ENCODE measurements at regions not wholly inside any gene's neighbourhood (a gene's known extent, or its start where the extent isn't known, plus 50 kb on each side); places are given as distances from the start of the nearest gene placed in this dataset.

DNA sequence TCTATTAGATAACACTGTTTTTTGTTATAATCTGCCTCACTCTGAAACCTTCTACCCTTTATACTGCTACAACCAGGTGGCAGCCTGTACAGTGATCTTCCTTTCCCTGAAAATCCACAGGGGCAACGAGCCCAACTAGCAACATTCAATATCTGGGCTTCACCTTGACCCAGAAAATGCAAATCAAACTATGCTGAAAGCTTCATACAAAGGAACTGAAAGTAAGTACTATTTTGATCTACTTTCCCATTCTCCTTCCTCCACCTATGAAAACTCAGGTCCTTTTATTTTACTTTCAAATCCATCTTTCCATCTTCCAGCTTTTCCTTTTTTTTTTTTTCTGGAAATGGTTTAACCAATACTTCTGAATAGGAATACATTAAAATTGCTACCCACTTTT is 175.8 kb upstream of the CCDC150 start:
- H3K27ac Mint-ChIP-seq, result no peak overlapping the region
- no peak overlapping the region for H3K4me3 Mint-ChIP-seq
- DNase-seq, result no peak
- POLR2A ChIA-PET, result interaction anchor here (0.6 kb wide), 1 partner anchor 132 kb away, joined by 3 read pairs; no protein-coding TSS in a partner anchor
- peaks cover 23% of the 10 kb centered on the region for H3K27me3 Mint-ChIP-seq
- no peaks in the 10 kb centered on the region for H3K9me3 Mint-ChIP-seq
- H3K4me1 Mint-ChIP-seq (ENCODE audit: low read depth), result peaks cover 12% of the 10 kb centered on the region
- intact Hi-C loops (cut with micrococcal nuclease), result no loop called here
- H3K36me3 Mint-ChIP-seq, result no peaks in the 10 kb centered on the region
- CTCF ChIA-PET, result no interaction called here

DNA sequence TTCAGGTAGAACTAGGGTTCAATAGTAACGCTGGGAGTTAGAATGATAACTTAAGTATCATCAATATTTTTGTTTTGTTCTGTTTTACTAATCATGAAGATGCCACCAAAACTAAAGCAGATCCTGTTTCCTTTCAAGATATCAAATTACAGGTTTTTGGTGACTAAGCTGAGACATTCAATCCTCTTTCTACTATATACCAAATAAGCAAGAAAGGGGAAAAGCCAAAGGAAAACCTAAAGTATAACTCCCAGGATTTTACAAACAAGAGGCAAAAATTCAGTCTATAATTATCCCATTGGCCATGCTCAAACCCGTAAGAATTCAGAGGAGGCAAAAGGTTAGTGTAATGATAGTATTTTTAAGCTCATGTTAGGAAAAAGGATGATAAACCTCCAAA is 175.2 kb upstream of the CCDC150 start:
- CTCF ChIA-PET, result no interaction called here
- Mint-ChIP-seq H3K27me3 (peaks cover 18% of the 10 kb centered on the region), H3K4me1 (ENCODE audit: low read depth) (peaks cover 6% of the 10 kb centered on the region), H3K27ac (no peak overlapping the region), H3K4me3 (no peak overlapping the region), H3K36me3 (no peaks in the 10 kb centered on the region), H3K9me3 (no peaks in the 10 kb centered on the region)
- no peak for DNase-seq
- intact Hi-C loops (cut with micrococcal nuclease), result no loop called here
- POLR2A ChIA-PET, result no interaction called here

DNA sequence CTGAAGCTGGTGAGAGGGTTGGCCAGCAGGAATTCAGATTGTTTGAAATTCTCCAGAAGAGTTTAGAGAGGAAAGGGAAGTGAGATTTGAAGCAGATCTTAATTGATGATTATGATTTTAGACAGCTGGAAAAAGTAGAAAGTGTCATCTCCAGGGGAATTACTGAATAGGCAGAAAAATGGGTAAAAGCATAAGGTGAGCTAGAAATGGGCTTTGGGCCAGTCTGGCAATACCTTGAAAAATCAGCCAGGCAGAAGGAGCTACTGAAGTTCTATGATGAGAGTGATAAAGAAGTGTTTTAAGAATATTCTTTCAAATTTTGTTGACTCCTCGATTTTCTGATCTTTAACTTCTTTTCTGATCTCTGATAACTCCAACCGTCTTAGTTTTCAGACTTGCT is 172.9 kb upstream of the CCDC150 start:
- Mint-ChIP-seq H3K4me3 (no peak overlapping the region), H3K36me3 (no peaks in the 10 kb centered on the region), H3K27ac (no peak overlapping the region), H3K9me3 (no peaks in the 10 kb centered on the region), H3K4me1 (ENCODE audit: low read depth) (no peaks in the 10 kb centered on the region), H3K27me3 (peaks cover 3% of the 10 kb centered on the region)
- ChIA-PET POLR2A (interaction anchor here (0.6 kb wide), 1 partner anchor 8 kb away, joined by 3 read pairs; no protein-coding TSS in a partner anchor), CTCF (interaction anchor here (0.9 to 3.4 kb wide), 3 partner anchors 13 to 507 kb away, joined by 3 to 12 read pairs (median 8); no protein-coding TSS in a partner anchor)
- intact Hi-C loops (cut with micrococcal nuclease), result no loop called here
- DNase-seq, result no peak

DNA sequence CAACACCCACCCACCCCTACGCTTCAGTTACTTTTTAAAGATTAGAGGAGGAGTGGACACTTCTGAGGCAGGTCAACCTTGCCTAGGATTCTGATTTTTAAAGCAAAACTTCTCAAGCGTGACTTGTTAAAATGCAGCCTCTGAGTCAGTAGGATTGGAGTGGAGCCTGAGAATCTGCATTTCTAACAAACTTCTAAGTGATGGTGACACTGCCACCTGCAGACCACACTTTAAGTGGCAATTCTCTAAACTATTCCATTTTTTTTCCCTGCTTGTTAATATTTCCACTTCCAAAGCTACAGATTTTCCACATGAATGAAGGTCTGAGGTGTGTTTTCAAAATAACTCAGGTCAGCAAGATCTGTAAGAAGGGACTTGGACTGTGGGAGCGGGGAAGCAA is 171.1 kb upstream of the CCDC150 start:
- no peaks in the 10 kb centered on the region for H3K36me3 Mint-ChIP-seq
- H3K4me1 Mint-ChIP-seq (ENCODE audit: low read depth), result no peaks in the 10 kb centered on the region
- H3K27ac Mint-ChIP-seq, result no peak overlapping the region
- intact Hi-C loops (cut with micrococcal nuclease), result no loop called here
- POLR2A ChIA-PET, result no interaction called here
- no peaks in the 10 kb centered on the region for H3K9me3 Mint-ChIP-seq
- no peak for DNase-seq
- peaks cover 3% of the 10 kb centered on the region for H3K27me3 Mint-ChIP-seq
- CTCF ChIA-PET, result interaction anchor here (0.6 to 3.4 kb wide), 2 partner anchors 87 to 390 kb away, joined by 3 to 12 read pairs; no protein-coding TSS in a partner anchor
- H3K4me3 Mint-ChIP-seq, result no peak overlapping the region

DNA sequence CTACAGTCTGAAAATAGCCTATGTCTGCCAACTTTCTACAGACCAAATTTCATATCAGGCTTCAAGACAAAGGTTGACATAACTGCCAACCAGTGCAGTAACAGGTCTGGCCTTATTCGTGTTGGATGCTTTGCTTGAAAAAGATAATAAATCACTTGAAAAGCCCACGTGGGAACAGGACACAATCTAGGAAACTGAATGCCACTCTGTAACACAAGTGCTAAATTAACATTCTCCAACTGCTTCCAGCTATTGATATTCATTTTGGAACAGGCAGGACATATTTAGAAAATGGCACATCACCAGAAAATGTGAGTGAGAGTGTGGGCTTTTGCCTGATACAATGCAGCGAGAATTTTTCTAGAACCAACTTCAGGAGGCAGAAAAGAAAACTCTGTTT is 165.9 kb upstream of the CCDC150 start:
- H3K4me1 Mint-ChIP-seq (ENCODE audit: low read depth), result no peaks in the 10 kb centered on the region
- H3K4me3 Mint-ChIP-seq, result no peak overlapping the region

DNA sequence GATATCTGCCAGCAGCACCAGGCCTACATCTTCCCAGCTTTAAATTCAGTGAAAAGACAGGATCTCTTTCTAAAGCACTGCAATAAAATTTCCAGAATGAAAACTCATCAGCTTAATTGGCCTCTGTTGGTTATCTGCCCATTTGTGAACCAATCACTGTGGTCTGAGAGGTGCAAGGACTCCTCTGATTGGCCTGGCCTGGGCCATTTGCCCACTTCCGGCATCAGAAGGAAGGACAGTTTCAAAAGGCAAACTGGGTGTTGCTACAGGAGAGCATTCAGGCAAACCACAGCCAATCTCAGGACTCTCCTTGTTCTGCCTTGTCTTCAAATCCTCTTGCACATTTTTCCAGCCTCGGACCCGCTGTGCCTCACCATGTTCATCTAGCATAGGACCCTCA is 163.9 kb upstream of the CCDC150 start:
- no peaks in the 10 kb centered on the region for H3K36me3 Mint-ChIP-seq
- DNase-seq, result no peak
- POLR2A ChIA-PET, result no interaction called here
- H3K27ac Mint-ChIP-seq, result no peak overlapping the region
- no peaks in the 10 kb centered on the region for H3K9me3 Mint-ChIP-seq
- no peaks in the 10 kb centered on the region for H3K27me3 Mint-ChIP-seq
- CTCF ChIA-PET, result no interaction called here
- H3K4me1 Mint-ChIP-seq (ENCODE audit: low read depth), result no peaks in the 10 kb centered on the region
- intact Hi-C loops (cut with micrococcal nuclease), result no loop called here
- H3K4me3 Mint-ChIP-seq, result no peak overlapping the region

More for the DNA sequence above, 165.9 kb upstream of the CCDC150 start:
- H3K9me3 Mint-ChIP-seq, result no peaks in the 10 kb centered on the region
- no peak overlapping the region for H3K27ac Mint-ChIP-seq
- H3K36me3 Mint-ChIP-seq, result no peaks in the 10 kb centered on the region
- DNase-seq, result no peak
- intact Hi-C loops (cut with micrococcal nuclease), result no loop called here
- CTCF ChIA-PET, result no interaction called here
- H3K27me3 Mint-ChIP-seq, result no peaks in the 10 kb centered on the region
- POLR2A ChIA-PET, result no interaction called here

DNA sequence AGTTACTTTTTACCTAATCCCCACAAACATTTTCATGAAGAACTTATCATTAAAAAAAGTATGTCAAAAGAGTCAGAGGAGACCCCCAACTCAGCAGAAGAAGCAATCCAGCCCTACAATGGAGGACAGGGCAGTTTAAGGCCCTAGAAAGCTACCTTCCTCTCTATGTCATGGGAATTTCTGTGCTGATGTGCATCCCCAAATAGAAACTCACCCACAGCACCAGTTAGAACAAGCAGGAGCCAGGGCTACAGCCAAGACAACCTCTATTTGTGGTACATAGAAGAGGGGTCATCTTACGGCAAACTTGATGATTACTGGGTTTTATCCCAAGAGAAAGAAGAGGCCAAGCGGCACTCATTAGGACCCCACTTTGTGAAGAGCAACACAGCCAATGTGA is 160.9 kb upstream of the CCDC150 start:
- POLR2A ChIA-PET, result no interaction called here
- H3K4me1 Mint-ChIP-seq (ENCODE audit: low read depth), result no peaks in the 10 kb centered on the region
- H3K27ac Mint-ChIP-seq, result no peak overlapping the region
- no peaks in the 10 kb centered on the region for H3K36me3 Mint-ChIP-seq
- CTCF ChIA-PET, result no interaction called here
- no peak overlapping the region for H3K4me3 Mint-ChIP-seq
- no peaks in the 10 kb centered on the region for H3K9me3 Mint-ChIP-seq
- intact Hi-C loops (cut with micrococcal nuclease), result no loop called here
- no peak for DNase-seq
- peaks cover 8% of the 10 kb centered on the region for H3K27me3 Mint-ChIP-seq

DNA sequence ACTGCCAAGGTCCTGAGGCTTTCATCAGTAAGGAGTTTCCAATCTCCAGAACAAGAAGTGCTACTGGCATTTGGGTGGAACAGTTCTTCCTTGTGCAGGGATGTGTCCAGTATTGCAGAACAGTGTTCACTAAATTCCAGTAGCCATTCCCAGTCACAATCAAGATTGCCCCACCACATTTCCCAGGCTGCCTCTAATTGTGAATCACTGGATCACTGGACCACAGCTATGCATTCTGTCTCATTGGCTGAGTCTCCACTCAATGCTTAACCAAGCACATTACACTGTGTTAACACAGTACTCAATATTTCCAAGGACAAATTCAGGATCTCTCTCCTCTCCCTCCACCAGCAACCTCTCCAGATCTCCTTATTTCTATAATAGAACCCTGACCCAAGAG is 160.2 kb upstream of the CCDC150 start:
- no peaks in the 10 kb centered on the region for H3K4me1 Mint-ChIP-seq (ENCODE audit: low read depth)
- no peaks in the 10 kb centered on the region for H3K36me3 Mint-ChIP-seq
- ChIA-PET POLR2A (no interaction called here), CTCF (no interaction called here)
- DNase-seq, result no peak
- H3K27me3 Mint-ChIP-seq, result peaks cover 8% of the 10 kb centered on the region
- intact Hi-C loops (cut with micrococcal nuclease), result no loop called here
- no peak overlapping the region for H3K4me3 Mint-ChIP-seq
- H3K9me3 Mint-ChIP-seq, result no peaks in the 10 kb centered on the region
- H3K27ac Mint-ChIP-seq, result no peak overlapping the region

DNA sequence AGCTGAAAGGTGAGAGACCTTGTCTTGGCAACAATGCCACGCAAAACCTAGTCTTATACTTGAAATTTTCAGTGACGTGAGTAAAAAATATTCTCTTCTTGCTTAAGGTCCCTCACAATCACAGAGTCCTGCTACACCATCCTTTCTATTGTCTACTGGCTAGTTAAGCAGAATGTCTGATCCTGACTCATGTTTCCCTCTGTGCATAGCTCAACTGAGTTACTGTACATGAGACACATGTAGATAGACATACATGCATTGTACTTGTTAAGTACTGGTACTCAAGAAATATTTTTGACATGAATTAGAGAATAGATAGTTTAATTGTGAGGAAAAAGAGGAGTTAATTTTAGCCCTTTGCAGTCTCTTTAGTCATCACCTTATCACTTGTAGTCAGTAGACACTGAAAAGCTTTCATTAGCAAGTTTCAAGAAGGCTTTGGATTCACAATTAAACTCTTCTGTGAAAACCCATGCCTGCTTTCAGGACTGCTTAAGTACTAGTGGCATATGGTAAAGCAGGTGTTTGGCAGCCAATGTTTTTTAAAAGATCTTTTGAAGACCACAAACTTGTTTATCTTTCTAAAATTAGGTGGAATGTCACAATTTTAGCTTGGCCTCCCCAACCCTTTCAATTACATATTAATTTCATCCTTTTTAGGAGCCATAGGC is 158.7 kb upstream of the CCDC150 start:
- intact Hi-C loops (cut with micrococcal nuclease), result no loop called here
- no peaks in the 10 kb centered on the region for H3K9me3 Mint-ChIP-seq
- ChIA-PET CTCF (no interaction called here), POLR2A (no interaction called here)
- no peak overlapping the region for H3K4me3 Mint-ChIP-seq
- peaks cover 11% of the 10 kb centered on the region for H3K27me3 Mint-ChIP-seq
- H3K36me3 Mint-ChIP-seq, result no peaks in the 10 kb centered on the region
- no peak overlapping the region for H3K27ac Mint-ChIP-seq
- H3K4me1 Mint-ChIP-seq (ENCODE audit: low read depth), result no peaks in the 10 kb centered on the region
- DNase-seq, result no peak

DNA sequence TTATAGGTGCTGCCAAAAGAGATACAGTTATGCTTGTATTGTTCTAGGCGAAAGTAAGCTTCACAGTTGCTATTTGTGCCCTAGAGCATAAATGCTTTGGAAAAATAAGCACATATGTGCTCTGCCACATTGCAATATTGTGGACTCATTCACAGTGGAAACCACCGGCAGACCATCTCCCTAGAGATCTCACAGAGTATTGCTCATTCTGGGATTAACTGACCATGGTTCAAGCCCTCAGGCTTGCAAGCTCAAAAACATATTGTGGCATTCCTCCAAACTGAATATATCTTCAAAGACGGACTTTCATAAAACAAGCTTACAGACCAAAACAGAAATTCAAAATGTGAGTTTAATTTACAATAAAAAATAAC is 158.2 kb upstream of the CCDC150 start:
- H3K9me3 Mint-ChIP-seq, result no peaks in the 10 kb centered on the region
- H3K4me3 Mint-ChIP-seq, result no peak overlapping the region
- H3K27me3 Mint-ChIP-seq, result peaks cover 11% of the 10 kb centered on the region
- H3K36me3 Mint-ChIP-seq, result no peaks in the 10 kb centered on the region
- DNase-seq, result no peak
- ChIA-PET CTCF (no interaction called here), POLR2A (no interaction called here)
- intact Hi-C loops (cut with micrococcal nuclease), result no loop called here
- H3K27ac Mint-ChIP-seq, result no peak overlapping the region
- H3K4me1 Mint-ChIP-seq (ENCODE audit: low read depth), result no peaks in the 10 kb centered on the region

DNA sequence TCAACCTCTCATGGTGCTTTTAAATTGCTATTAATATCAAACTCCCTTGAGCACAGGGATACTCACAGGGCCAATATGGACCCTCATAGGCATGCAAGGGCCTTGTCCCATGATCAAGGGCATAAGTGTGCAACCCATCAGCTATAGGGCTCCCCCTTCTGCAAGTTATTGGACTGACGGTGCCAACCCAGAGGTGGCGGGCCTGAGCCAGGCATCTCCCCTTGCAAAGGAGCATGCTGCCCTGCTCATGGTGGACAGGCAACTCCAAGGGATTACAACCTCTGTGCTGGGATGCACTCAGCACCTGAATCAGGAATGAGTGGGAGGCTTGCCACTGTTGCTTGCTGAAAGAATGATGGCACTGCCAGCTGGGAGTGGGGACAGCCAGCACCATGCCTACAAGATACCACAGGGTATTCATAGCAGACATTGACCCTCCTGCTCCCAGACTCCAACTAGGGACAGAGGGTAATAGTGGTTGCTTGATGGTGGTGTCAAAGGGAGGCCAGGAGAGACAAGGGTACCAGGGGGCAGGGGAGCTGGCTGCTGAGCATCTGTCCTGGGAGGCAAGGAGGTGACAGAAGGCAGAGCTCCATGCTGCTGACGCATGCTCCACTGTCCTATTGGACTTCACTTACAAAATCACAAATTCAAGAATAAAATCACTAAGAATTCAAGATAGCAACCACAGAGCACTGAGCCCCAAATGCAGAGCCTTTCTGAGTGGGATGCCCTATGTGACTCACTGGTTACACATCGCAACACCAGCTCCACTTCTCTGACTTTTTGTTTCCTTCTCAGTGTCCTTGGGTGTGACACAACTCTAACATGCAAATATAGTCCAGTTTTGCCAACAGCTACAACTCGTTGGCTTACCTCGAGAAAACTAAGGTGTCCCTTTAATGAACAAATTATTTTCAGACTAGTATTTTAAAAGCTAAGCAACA is 157.1 kb upstream of the CCDC150 start:
- H3K9me3 Mint-ChIP-seq, result no peaks in the 10 kb centered on the region
- H3K27ac Mint-ChIP-seq, result no peak overlapping the region
- H3K27me3 Mint-ChIP-seq, result peaks cover 12% of the 10 kb centered on the region
- ChIA-PET CTCF (interaction anchor here (1.6 kb wide), 1 partner anchor 404 kb away, joined by 3 read pairs; no protein-coding TSS in a partner anchor), POLR2A (no interaction called here)
- no peaks in the 10 kb centered on the region for H3K4me1 Mint-ChIP-seq (ENCODE audit: low read depth)
- intact Hi-C loops (cut with micrococcal nuclease), result no loop called here
- H3K36me3 Mint-ChIP-seq, result no peaks in the 10 kb centered on the region
- peak; percentile 19 for DNase-seq
- H3K4me3 Mint-ChIP-seq, result no peak overlapping the region

DNA sequence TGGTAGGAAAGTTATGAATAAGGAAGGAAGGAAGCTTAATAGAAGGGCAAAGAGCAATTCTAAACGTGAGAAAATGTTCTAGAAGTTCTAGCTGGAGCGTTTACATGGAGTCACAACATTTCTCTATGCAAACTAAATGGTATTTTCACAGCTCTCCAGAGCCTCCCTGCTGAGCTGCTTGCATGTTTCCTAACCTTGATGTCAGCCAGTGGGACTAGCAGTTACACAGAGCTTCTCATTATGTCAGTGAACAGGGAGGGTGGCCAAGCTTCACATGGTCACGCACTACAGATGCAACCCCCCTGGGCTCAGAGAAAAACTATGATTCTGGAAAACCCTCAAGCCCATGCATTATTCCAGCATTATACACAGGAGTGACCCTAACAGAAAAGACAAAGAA is 153.4 kb upstream of the CCDC150 start:
- DNase-seq, result no peak
- H3K27me3 Mint-ChIP-seq, result peaks cover 17% of the 10 kb centered on the region
- no peak overlapping the region for H3K4me3 Mint-ChIP-seq
- no peaks in the 10 kb centered on the region for H3K4me1 Mint-ChIP-seq (ENCODE audit: low read depth)
- ChIA-PET POLR2A (interaction anchor here (0.6 kb wide), 1 partner anchor 214 kb away, joined by 4 read pairs; no protein-coding TSS in a partner anchor), CTCF (interaction anchor here (0.9 kb wide), 1 partner anchor 121 kb away, joined by 3 read pairs; no protein-coding TSS in a partner anchor)
- no peak overlapping the region for H3K27ac Mint-ChIP-seq
- intact Hi-C loops (cut with micrococcal nuclease), result no loop called here
- H3K9me3 Mint-ChIP-seq, result no peaks in the 10 kb centered on the region
- no peaks in the 10 kb centered on the region for H3K36me3 Mint-ChIP-seq

All from activated CD4-positive, alpha-beta memory T cell treated with anti-CD3 and anti-CD28 coated beads for 36 hours (primary cell).